CD14-positive monocyte (primary cell): ENCODE measurements at regions not wholly inside any gene's neighbourhood (a gene's known extent, or its start where the extent isn't known, plus 50 kb on each side); places are given as distances from the start of the nearest gene placed in this dataset.

Experiments used
- DNase-seq, 3 donors: peaks; one replicate each; pipeline ENCODE4 v3.0.0-alpha.2; 2011 to 2022
- H2AFZ ChIP-seq: 2 replicates; pipeline ENCODE4 v1.6.0; 2012; ENCODE audit warnings: mild to moderate bottlenecking, low read depth, low read length, inconsistent platforms; ENCODE audit not compliant: insufficient read depth, poor library complexity, severe bottlenecking
- H3K27ac ChIP-seq, 2 donors: 1 replicate in 1 of 2; 2 replicates in 1 of 2; pipeline ENCODE4 v1.5.1; 2012 to 2013; ENCODE audit warnings: low read length in 2 of 2, control low read depth in 1 of 2, inconsistent platforms in 1 of 2, low read depth in 1 of 2, mild to moderate bottlenecking in 1 of 2
- H3K27me3 ChIP-seq, 2 donors: one replicate each; pipeline versions ENCODE4 v1.6.0 to v1.6.1; 2011 to 2013; ENCODE audit warnings: low read length in 2 of 2; ENCODE audit not compliant: control insufficient read depth in 2 of 2, insufficient read depth in 2 of 2
- H3K36me3 ChIP-seq, 2 donors: replicated peaks in 1 of 2; 1 replicate in 1 of 2; 2 replicates in 1 of 2; pipeline versions ENCODE4 v1.5.1 to v1.6.1; 2012 to 2013; ENCODE audit warnings: low read length in 2 of 2, control low read depth in 1 of 2, inconsistent platforms in 1 of 2, mild to moderate bottlenecking in 1 of 2; ENCODE audit not compliant: insufficient read depth in 2 of 2, control insufficient read depth in 1 of 2
- H3K4me1 ChIP-seq, 2 donors: 1 replicate in 1 of 2; 2 replicates in 1 of 2; pipeline versions ENCODE4 v1.5.1 to v1.6.1; 2012 to 2013; ENCODE audit warnings: low read length in 2 of 2, control low read depth in 1 of 2, inconsistent platforms in 1 of 2, mild to moderate bottlenecking in 1 of 2, moderate library complexity in 1 of 2; ENCODE audit not compliant: insufficient read depth in 2 of 2, control insufficient read depth in 1 of 2
- H3K4me2 ChIP-seq: replicated peaks from 2 replicates; pipeline ENCODE3; 2012; ENCODE audit warnings: low read length, moderate library complexity, mild to moderate bottlenecking; ENCODE audit not compliant: poor library complexity, severe bottlenecking; ENCODE audit errors: extremely low read depth
- H3K4me3 ChIP-seq, 3 experiments: fragments of 200-600 bp in 1 of 3; sonication (generic) in 1 of 3; replicated peaks in 1 of 3; 1 replicate in 2 of 3; 2 replicates in 1 of 3; pipeline ENCODE4 v1.5.1; 2011 to 2013; ENCODE audit warnings: low read length in 3 of 3, mild to moderate bottlenecking in 3 of 3, control low read depth in 2 of 3, low read depth in 2 of 3, inconsistent platforms in 1 of 3, moderate library complexity in 1 of 3
- H3K79me2 ChIP-seq: 2 replicates; pipeline ENCODE4 v1.6.0; 2012; ENCODE audit warnings: mild to moderate bottlenecking, control low read depth, inconsistent platforms, low read length, moderate library complexity; ENCODE audit not compliant: insufficient read depth
- H3K9ac ChIP-seq: 2 replicates; pipeline ENCODE4 v1.6.0; 2017; ENCODE audit warnings: low read length, mild to moderate bottlenecking; ENCODE audit not compliant: insufficient read depth, poor library complexity, severe bottlenecking
- H3K9me3 ChIP-seq, 2 donors: replicated peaks in 1 of 2; 1 replicate in 1 of 2; 2 replicates in 1 of 2; pipeline versions ENCODE4 v1.5.1 to v1.6.1; 2012 to 2013; ENCODE audit warnings: low read length in 2 of 2, control low read depth in 1 of 2; ENCODE audit not compliant: control insufficient read depth in 1 of 2, insufficient read depth in 1 of 2
- H4K20me1 ChIP-seq: 2 replicates; pipeline ENCODE4 v1.6.0; 2012; ENCODE audit warnings: mild to moderate bottlenecking, low read length, control low read depth, moderate library complexity; ENCODE audit not compliant: insufficient read depth
- H3K27ac Mint-ChIP-seq, 7 donors: one replicate each; pipeline ENCODE4 v1.8.0; 2020; ENCODE audit warnings: mild to moderate bottlenecking in 7 of 7, mixed read lengths in 7 of 7, moderate library complexity in 6 of 7, inconsistent platforms in 2 of 7
- H3K27me3 Mint-ChIP-seq, 3 donors: one replicate each; pipeline ENCODE4 v1.8.0; 2021 to 2022; ENCODE audit warnings: low read depth in 3 of 3, mild to moderate bottlenecking in 3 of 3, mixed read lengths in 3 of 3, moderate library complexity in 3 of 3, inconsistent platforms in 1 of 3
- H3K36me3 Mint-ChIP-seq, 2 donors: one replicate each; pipeline ENCODE4 v1.8.0; 2020; ENCODE audit warnings: mixed read lengths in 2 of 2, inconsistent platforms in 1 of 2, mild to moderate bottlenecking in 1 of 2
- H3K4me1 Mint-ChIP-seq: one replicate; pipeline ENCODE4 v1.8.0; 2020; ENCODE audit warnings: mild to moderate bottlenecking, mixed read lengths
- H3K4me3 Mint-ChIP-seq, 2 donors: one replicate each; pipeline ENCODE4 v1.8.0; 2020; ENCODE audit warnings: mild to moderate bottlenecking in 2 of 2, mixed read lengths in 2 of 2, moderate library complexity in 1 of 2
- H3K9me3 Mint-ChIP-seq, 7 donors: one replicate each; pipeline ENCODE4 v1.8.0; 2020 to 2022; ENCODE audit warnings: mixed read lengths in 7 of 7, mild to moderate bottlenecking in 6 of 7, moderate library complexity in 6 of 7, inconsistent platforms in 2 of 7
- WGBS: methylation state at CpG from one replicate; pipeline ENCODE4 v1.1.5; 2013; ENCODE audit warnings: missing lambda C conversion rate; ENCODE audit not compliant: insufficient coverage; 5-methylcytosine and 5-hydroxymethylcytosine counted together
- intact Hi-C, 2 donors: fragments of 100-400 bp; cut with micrococcal nuclease; formaldehyde crosslinking; loops; one replicate each; pipeline versions ENCODE4 v1.15.0 to v1.15.1; 2023
- TF ChIP-seq, protein P1 (sequence below): fragments of 200-600 bp; IDR thresholded peaks from one replicate; pipeline ENCODE4 v1.8.0; 2022; ENCODE audit warnings: antibody characterized with exemption, mild to moderate bottlenecking

DNA sequence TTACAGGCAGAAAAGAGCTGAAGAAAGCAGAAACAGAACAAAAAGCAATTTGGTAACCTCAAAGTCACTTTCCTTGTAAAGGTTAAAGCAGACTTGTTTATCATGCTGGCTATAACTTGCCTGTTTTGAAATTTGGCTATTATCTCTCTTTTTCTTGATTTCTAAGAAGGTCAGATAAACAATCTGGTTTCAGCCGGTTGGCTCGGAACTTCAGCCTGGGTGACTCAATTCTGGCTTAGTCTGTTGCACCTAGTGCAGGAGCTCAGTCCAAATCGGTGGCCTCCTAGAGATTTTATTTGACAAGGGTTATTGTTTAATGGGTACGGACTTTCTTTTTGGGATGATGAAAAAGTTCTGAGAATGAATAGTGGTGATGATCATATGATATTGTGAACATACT lies 367.1 kb upstream of the B3GAT1 start:
- no peaks in the 10 kb centered on the region for H3K4me1 ChIP-seq
- no peaks in the 10 kb centered on the region for H4K20me1 ChIP-seq
- intact Hi-C loops: no loop called here
- 94% methylated on average over 2 of the region's 4 CpGs for WGBS
- no peak overlapping the region for H3K27ac Mint-ChIP-seq
- no peak overlapping the region for H3K4me2 ChIP-seq
- peaks cover 5 to 6% (median 5%) of the 10 kb centered on the region in 3 donors for H3K27me3 Mint-ChIP-seq
- no peak overlapping the region for H3K27ac ChIP-seq
- no peaks in the 10 kb centered on the region for H3K36me3 ChIP-seq
- no peaks in the 10 kb centered on the region for H3K36me3 Mint-ChIP-seq
- H2AFZ ChIP-seq: no peak overlapping the region
- no peaks in the 10 kb centered on the region for H3K27me3 ChIP-seq
- DNase-seq: no peak
- H3K9me3 Mint-ChIP-seq: peaks cover 0 to 3% (median 0%) of the 10 kb centered on the region in 7 donors
- no peak overlapping the region for H3K4me3 ChIP-seq
- no peak overlapping the region for H3K9ac ChIP-seq
- H3K9me3 ChIP-seq: no peaks in the 10 kb centered on the region
- no peaks in the 10 kb centered on the region for H3K79me2 ChIP-seq
- no peaks in the 10 kb centered on the region for H3K4me1 Mint-ChIP-seq
- TF ChIP-seq, protein P1, sequence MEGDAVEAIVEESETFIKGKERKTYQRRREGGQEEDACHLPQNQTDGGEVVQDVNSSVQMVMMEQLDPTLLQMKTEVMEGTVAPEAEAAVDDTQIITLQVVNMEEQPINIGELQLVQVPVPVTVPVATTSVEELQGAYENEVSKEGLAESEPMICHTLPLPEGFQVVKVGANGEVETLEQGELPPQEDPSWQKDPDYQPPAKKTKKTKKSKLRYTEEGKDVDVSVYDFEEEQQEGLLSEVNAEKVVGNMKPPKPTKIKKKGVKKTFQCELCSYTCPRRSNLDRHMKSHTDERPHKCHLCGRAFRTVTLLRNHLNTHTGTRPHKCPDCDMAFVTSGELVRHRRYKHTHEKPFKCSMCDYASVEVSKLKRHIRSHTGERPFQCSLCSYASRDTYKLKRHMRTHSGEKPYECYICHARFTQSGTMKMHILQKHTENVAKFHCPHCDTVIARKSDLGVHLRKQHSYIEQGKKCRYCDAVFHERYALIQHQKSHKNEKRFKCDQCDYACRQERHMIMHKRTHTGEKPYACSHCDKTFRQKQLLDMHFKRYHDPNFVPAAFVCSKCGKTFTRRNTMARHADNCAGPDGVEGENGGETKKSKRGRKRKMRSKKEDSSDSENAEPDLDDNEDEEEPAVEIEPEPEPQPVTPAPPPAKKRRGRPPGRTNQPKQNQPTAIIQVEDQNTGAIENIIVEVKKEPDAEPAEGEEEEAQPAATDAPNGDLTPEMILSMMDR: no peak
- no peak overlapping the region for H3K4me3 Mint-ChIP-seq

DNA sequence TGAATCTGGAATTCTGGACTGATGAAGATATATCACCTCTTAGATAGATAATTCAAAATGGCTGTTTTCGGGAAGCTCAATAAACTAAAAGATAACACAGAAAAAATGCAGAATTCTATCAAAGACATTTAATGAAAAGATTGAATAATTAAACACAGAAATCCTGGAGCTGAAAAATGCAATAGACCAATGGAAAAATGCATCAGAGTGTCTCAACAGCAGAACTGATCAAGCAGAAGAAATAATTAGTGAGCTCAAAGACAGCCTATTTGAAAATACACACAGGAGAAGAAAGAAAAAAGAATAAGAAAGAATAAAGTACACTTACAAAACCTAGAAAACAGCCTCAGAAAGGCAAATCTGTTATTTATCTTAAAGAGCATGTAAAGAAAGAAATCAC lies 356.4 kb upstream of the B3GAT1 start:
- no CpG with 5 or more reads among the region's 1 CpG for WGBS
- DNase-seq: no peak

More for the DNA sequence above, 356.4 kb upstream of the B3GAT1 start:
- Histone ChIP-seq H3K4me1 (no peaks in the 10 kb centered on the region), H4K20me1 (no peaks in the 10 kb centered on the region), H3K9ac (no peak overlapping the region), H3K4me3 (no peak overlapping the region), H3K4me2 (no peak overlapping the region), H3K36me3 (no peaks in the 10 kb centered on the region), H3K9me3 (peaks cover 19 to 20% of the 10 kb centered on the region in 2 donors), H3K27me3 (no peaks in the 10 kb centered on the region), H2AFZ (no peak overlapping the region), H3K79me2 (no peaks in the 10 kb centered on the region), H3K27ac (no peak overlapping the region)
- Mint-ChIP-seq H3K4me3 (no peak overlapping the region), H3K36me3 (no peaks in the 10 kb centered on the region), H3K27me3 (peaks cover 2 to 4% (median 3%) of the 10 kb centered on the region in 3 donors), H3K9me3 (peaks cover 15 to 26% (median 24%) of the 10 kb centered on the region in 7 donors), H3K27ac (no peak overlapping the region), H3K4me1 (no peaks in the 10 kb centered on the region)
- intact Hi-C loops: no loop called here
- TF ChIP-seq, protein P1: no peak
